ENCODE measurements at regions not wholly inside any gene's neighbourhood (a gene's known extent, or its start where the extent isn't known, plus 50 kb on each side); places are given as distances from the start of the nearest gene placed in this dataset.

GRCh38 chr2:182585001-182585400 is 131.1 kb upstream of the DNAJC10 start:
- no peak for TF ChIP-seq CTCF (IDR thresholded peaks at IDR 0.05)
- TF ChIP-seq EP300 (IDR thresholded peaks at IDR 0.05): no peak
- no peak for TF ChIP-seq POLR2A (IDR thresholded peaks at IDR 0.05)

All from tibial nerve (tissue), 4 donors.